CMK (cell line): ENCODE measurements at regions not wholly inside any gene's neighbourhood (a gene's known extent, or its start where the extent isn't known, plus 50 kb on each side); places are given as distances from the start of the nearest gene placed in this dataset.
"Not testable (repeated sequence)": the region's sequence is repeated elsewhere in the genome, so short reads cannot be mapped to it uniquely, and the experiment has no call there.

Experiments
- DNase-seq: peaks from one replicate; pipeline ENCODE4 v3.0.0-alpha.2; 2010; ENCODE audit warnings: low read depth

GRCh38 chr20:26120920-26121319 is 424.3 kb upstream of the ZNF337 start:
- not testable (repeated sequence) for DNase-seq

GRCh38 chr20:26094498-26094897 is 397.8 kb upstream of the ZNF337 start:
- DNase-seq, result not testable (repeated sequence)

GRCh38 chr20:26091921-26092320 is 395.3 kb upstream of the ZNF337 start:
- DNase-seq, result not testable (repeated sequence)

- not testable (repeated sequence) for DNase-seq
These were observed 389.5 kb upstream of the ZNF337 start for GRCh38 chr20:26086195-26086594.

DNA sequence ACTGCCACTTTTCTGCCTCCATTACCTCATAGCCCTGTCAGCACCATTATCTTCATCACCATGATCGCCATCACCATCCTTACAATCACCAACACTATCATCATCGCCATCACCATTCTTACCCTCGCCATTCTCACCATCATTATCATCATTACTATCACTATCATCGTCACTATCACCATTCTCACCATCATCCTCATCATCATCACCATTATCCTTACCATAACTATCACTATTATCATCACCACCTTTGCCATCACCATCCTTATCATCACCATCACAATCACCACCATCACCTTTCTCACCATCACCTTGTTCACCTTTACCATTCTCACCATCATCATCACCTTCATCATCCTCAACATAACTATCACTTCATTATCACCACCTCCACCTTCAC is 377.3 kb upstream of the ZNF337 start:
- DNase-seq, result not testable (repeated sequence)

GRCh38 chr20:26059324-26059723 is 362.7 kb upstream of the ZNF337 start:
- not testable (repeated sequence) for DNase-seq

DNA sequence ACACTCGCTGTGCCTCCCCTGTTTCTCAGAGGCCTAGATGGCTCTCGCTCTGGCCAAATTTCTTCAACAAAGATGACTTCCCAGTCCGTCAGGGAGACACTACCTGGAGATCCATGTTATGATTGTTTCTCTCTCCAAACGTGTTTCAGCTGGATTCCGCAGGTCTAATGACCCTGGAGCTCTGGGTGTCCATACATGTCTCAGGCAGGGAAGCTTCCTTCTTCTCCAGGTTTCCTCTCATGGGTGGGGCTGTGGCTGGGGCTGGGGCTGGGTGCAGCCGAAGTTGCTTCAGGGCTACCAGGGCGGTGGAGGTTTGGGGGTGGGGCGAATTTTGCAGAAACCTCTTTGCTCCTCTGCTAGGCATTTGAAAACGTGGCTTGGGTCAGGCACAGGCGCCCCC is 361.8 kb upstream of the ZNF337 start:
- not testable (repeated sequence) for DNase-seq

DNA sequence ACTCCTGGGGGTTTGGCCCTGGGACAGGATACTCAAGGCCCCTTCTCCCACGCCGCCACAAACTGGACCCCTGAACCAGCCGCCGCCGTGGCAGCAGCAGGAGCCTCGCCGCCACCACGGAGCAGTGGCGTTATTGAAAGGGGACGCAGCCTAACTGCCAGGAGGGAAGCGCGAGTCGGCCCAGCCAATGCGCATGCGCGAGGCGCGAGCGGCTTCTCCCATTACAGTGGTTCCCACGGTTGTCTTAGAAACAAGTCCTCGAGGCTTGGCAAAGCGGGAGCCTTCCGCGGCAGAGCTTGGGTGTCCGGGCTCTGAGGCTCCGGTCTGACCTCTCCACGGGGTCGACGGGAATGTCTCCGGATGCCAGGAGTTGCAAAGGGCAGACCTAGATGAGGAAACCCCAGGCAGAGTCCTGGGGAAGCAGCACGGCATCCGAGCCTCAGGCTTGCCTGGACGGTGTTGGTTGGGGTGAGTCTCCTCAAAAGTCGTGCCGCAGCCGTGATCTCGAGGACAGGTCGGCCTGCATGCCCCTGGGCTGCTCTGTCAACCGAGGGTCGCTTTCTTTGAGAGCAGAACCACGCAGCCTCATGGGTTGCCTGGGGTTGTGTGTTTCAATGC is 360.6 kb upstream of the ZNF337 start:
- DNase-seq, result not testable (repeated sequence)

DNA sequence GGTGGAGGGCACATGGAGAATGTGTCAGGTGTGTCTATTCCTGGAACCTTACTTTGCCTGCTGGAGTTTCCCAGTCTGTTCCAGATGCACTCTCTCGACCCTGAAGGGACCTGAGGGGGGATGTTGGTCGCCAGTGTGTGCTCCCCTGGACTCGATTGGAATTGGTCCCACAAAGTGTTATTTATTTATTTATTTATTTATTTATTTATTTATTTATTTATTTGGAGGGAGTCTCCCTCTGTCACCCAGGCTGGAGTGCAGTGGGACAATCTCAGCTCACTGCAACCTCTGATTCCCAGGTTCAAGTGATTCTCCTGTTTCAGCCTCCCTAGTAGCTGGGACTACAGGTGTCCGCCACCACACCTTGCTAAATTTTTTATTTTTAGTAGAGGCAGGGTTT is 329.1 kb upstream of the ZNF337 start:
- DNase-seq, result not testable (repeated sequence)

DNA sequence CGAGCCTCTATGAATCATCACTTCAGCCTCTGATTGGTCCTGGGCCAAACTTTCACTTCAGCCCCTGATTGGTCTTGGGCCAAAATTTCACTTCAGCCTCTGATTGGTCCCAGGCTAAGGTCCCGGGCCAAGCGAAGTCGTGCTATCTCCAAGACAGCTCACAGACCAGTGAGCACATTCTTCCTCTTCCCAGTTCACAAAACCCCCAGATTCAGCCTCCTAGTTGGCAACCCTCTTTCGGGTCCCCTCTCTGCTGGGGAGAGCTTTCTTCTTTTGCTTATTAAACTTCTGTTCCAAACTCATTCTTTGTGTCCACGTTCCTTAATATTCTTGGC is 314.3 kb upstream of the ZNF337 start:
- DNase-seq, result not testable (repeated sequence)

GRCh38 chr20:26010224-26010941 is 313.7 kb upstream of the ZNF337 start:
- DNase-seq, result peak; percentile 37

DNA sequence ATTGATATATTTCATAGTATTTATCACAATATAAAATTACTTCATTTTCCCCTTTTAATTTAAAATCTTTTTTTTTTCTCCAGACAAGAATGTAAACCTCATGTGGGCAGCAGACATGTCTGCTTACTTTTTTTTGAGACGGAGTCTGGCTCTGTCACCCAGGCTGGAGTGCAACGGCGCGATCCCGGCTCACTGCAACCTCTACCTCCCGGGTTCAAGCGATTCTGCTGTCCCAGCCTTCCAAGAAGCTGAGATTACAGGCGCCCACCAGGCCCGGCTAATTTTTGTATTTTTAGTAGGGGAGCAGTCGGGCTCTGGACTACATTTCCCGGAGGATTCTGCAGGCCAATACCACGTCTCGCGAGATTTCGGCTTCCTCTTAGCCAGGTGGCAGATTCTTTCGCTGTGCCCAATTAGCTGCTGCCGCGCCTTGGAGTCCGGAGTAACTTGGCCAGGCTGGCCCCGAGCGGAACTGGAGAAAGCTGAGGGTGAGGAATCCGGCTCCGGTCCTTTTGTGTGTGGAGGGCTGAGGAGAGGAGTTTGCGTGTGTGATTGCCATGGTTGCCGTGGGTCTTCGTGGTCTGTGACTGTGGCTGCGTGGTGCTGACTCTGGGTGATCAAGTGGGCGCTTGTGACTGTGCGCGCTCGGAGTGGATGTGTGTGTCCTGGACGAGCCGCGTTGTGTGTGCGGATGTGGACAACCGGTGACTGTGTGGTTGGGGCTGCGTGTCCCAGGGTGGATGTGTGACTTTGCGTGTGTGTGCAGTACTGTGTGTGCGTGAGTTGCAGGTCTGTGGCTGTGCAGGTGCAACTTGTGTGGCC is 313.0 kb upstream of the ZNF337 start:
- DNase-seq, result peak; percentile 56

DNA sequence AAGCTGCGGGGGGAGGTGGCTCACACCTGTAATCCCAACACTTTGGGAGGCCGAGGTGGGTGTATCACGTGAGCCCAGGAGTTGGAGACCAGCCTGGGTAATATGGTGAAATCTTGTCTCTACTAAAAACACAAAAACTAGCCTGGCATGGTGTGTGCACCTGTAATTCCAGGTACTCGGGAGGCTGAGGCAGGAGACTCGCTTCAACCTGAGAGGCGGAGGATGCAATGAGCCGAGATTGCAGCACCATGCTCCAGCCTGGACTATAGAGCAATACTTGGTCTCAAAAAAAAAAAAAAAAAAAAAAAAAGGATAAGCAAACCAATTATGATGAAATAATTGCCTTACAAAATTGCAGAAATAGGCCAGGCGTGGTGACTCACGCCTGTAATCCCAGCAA is 311.4 kb upstream of the ZNF337 start:
- not testable (repeated sequence) for DNase-seq

GRCh38 chr20:26006164-26006563 is 309.5 kb upstream of the ZNF337 start:
- not testable (repeated sequence) for DNase-seq

- DNase-seq, result not testable (repeated sequence)
These were observed 307.3 kb upstream of the ZNF337 start for GRCh38 chr20:26003959-26004358.

- DNase-seq, result not testable (repeated sequence)
These were observed 300.9 kb upstream of the ZNF337 start for GRCh38 chr20:25997367-25998038.

- DNase-seq, result no peak
These were observed 295.5 kb upstream of the ZNF337 start for GRCh38 chr20:25992146-25992545.

GRCh38 chr20:25991756-25992130 is 295.1 kb upstream of the ZNF337 start:
- no peak for DNase-seq

DNA sequence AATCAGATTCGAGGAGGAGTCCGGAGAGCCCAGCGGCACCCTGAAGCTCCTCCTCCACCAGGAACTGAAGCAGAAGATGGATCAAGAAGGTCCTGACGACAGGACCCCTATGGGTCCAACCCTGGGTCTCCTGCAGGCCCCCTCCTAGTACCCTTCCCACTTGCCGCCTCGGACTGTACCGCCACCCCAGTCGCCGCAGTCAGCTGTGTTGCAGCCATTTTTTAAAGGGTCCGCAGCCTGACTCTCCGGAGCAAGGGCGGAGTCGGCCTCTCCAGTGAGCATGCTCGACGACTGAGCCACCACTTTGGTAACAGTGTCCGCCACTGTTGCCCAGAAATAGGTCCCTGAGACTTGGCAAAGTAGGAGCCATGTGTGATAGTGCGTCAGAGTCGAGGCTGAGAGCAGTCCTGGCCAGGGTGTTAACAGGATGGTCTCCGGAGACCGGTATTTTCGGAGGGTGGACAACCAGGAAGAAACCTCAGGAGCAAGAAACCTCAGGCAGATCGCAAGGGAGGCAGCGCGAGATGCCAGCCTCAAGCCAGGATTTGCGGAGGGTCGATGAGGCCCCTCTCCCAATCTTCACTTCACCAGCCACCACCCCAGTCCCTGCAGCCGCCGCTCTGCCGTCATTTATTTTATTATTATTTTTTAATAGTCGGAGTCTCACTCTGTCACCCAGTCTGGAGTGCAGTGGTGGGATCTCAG is 294.6 kb upstream of the ZNF337 start:
- DNase-seq, result no peak

DNA sequence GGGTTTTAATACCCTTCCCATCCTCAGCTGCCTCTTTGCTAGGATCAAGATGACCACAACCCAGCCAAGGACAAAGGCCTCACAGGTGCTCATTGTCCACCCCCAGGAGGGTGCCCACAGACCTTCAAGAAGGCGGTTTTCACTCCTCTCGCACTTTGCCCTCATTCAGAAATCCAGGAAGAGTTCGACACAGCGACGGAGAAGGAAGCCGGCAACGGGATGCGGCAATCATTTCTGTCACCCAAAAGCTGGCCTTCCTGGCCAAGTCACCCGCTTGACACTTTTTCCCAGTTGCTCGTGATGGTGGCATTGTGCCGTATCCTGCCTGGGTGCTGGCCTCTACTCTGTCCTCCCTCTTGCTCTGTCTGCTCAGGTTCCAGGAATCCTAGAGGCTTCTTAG is 293.0 kb upstream of the ZNF337 start:
- DNase-seq, result not testable (repeated sequence)

DNA sequence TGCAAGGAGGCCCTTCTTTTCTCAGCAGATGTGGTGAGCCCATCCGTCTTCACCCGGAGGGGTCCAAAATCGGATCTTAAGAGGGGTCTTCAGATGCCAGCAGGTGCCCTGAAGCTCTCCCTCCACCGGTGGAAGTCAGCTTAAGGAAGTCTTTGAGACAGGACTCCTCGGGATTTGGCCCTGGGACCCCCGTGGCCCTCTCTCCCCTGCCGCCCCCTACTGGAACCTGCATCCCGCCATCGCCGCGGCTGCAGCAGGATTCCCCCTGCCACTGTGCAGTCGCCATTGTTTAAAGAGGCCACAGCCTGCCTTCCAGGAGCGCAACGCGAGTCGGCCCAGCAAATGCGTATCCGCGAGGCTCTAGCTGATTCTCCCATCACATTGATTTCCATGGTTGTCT is 292.5 kb upstream of the ZNF337 start:
- DNase-seq, result no peak
